ENCODE measurements at regions not wholly inside any gene's neighbourhood (a gene's known extent, or its start where the extent isn't known, plus 50 kb on each side); places are given as distances from the start of the nearest gene placed in this dataset.

GRCh38 chr6:120938164-120938875 is 396.0 kb downstream of the TBC1D32 start:
- TF ChIP-seq CTCF (optimal IDR thresholded peaks at IDR 0.05 in 1 of 3, IDR thresholded peaks at IDR 0.05 in 1 of 3, conservative IDR thresholded peaks at IDR 0.05 in 1 of 3; ENCODE audit: extremely low read depth in 1 of 3, insufficient read depth in 2 of 3, low read length in 3 of 3) (no peak), EZH2 (IDR thresholded peaks at IDR 0.05; ENCODE audit: low read length) (no peak)

Measured in keratinocyte (primary cell).